Head of caudate nucleus (tissue), 42 donors: ENCODE measurements at regions not wholly inside any gene's neighbourhood (a gene's known extent, or its start where the extent isn't known, plus 50 kb on each side); places are given as distances from the start of the nearest gene placed in this dataset.
"Not testable (repeated sequence)": the region's sequence is repeated elsewhere in the genome, so short reads cannot be mapped to it uniquely, and the experiment has no call there.

Source experiments
- DNase-seq, 42 donors: peaks; one replicate each; pipeline versions ENCODE4 v3.0.0 to v3.0.0-alpha.2; 2020 to 2021; ENCODE audit warnings: mixed read lengths in 7 of 42
- intact Hi-C: fragments of 100-400 bp; cut with DNase I; formaldehyde crosslinking; loops from one replicate; pipeline ENCODE4 v1.15.0; 2022

GRCh38 chr18:22063672-22064071 lies 105.7 kb upstream of the GATA6 start:
- no peak for DNase-seq
- intact Hi-C loops: no loop called here

GRCh38 chr18:22064581-22064980 lies 104.8 kb upstream of the GATA6 start:
- intact Hi-C loops: no loop called here
- DNase-seq: no peak

GRCh38 chr18:22065311-22065710 lies 104.1 kb upstream of the GATA6 start:
- DNase-seq: no peak
- intact Hi-C loops: no loop called here

GRCh38 chr18:22066083-22066485 lies 103.3 kb upstream of the GATA6 start:
- intact Hi-C loops: no loop called here
- DNase-seq: no peak

- DNase-seq: no peak
- intact Hi-C loops: no loop called here
Measured at GRCh38 chr18:22067109-22067508, 102.3 kb upstream of the GATA6 start.

- DNase-seq: no peak
- intact Hi-C loops: no loop called here
Measured at GRCh38 chr18:22067682-22068081, 101.7 kb upstream of the GATA6 start.

- intact Hi-C loops, DNase-seq: not testable (repeated sequence)
Measured at GRCh38 chr18:22068784-22069183, 100.6 kb upstream of the GATA6 start.

- intact Hi-C loops: no loop called here
- DNase-seq: no peak
Measured at GRCh38 chr18:22069916-22070315, 99.5 kb upstream of the GATA6 start.

GRCh38 chr18:22073411-22073810 lies 96.0 kb upstream of the GATA6 start:
- no peak for DNase-seq
- intact Hi-C loops: no loop called here

- DNase-seq: no peak
- intact Hi-C loops: no loop called here
Measured at GRCh38 chr18:22074282-22075070, 94.9 kb upstream of the GATA6 start.

- no peak for DNase-seq
- intact Hi-C loops: no loop called here
Measured at GRCh38 chr18:22080035-22080434, 89.4 kb upstream of the GATA6 start.

GRCh38 chr18:22082408-22082807 lies 87.0 kb upstream of the GATA6 start:
- no peak for DNase-seq

GRCh38 chr18:22084547-22084946 lies 84.8 kb upstream of the GATA6 start:
- intact Hi-C loops: no loop called here
- no peak for DNase-seq

More at GRCh38 chr18:22082408-22082807, 87.0 kb upstream of the GATA6 start:
- intact Hi-C loops: no loop called here

GRCh38 chr18:22086973-22087372 lies 82.4 kb upstream of the GATA6 start:
- intact Hi-C loops: no loop called here
- DNase-seq: no peak

- intact Hi-C loops: no loop called here
- DNase-seq: no peak
Measured at GRCh38 chr18:22088029-22088428, 81.4 kb upstream of the GATA6 start.

- intact Hi-C loops: no loop called here
- no peak for DNase-seq
Measured at GRCh38 chr18:22088996-22089640, 80.3 kb upstream of the GATA6 start.

- intact Hi-C loops: no loop called here
Measured at GRCh38 chr18:22091341-22091740, 78.0 kb upstream of the GATA6 start.

GRCh38 chr18:22093731-22094357 lies 75.5 kb upstream of the GATA6 start:
- intact Hi-C loops: no loop called here
- no peak for DNase-seq

More at GRCh38 chr18:22091341-22091740, 78.0 kb upstream of the GATA6 start:
- no peak for DNase-seq

GRCh38 chr18:22094358-22094734 lies 75.0 kb upstream of the GATA6 start:
- DNase-seq: no peak
- intact Hi-C loops: no loop called here

GRCh38 chr18:22098563-22098989 lies 70.8 kb upstream of the GATA6 start:
- intact Hi-C loops: no loop called here
- DNase-seq: no peak
